Activated naive CD8-positive, alpha-beta T cell treated with anti-CD3 and anti-CD28 coated beads, Interleukin-2, amount 50 U/mL, for 24 hours (primary cell): ENCODE measurements at regions not wholly inside any gene's neighbourhood (a gene's known extent, or its start where the extent isn't known, plus 50 kb on each side); places are given as distances from the start of the nearest gene placed in this dataset.

Experiments
- ATAC-seq: fragments of 150-1000 bp; cut with Tn5 transposase; one replicate; pipeline ENCODE4 v1.10.0; 2021
- DNase-seq: peaks from one replicate; pipeline ENCODE4 v3.0.0; 2021
- H3K27ac Mint-ChIP-seq: one replicate; pipeline ENCODE4 v1.8.0; 2021; ENCODE audit warnings: mild to moderate bottlenecking, mixed read lengths
- H3K27me3 Mint-ChIP-seq: one replicate; pipeline ENCODE4 v1.8.0; 2021; ENCODE audit warnings: mixed read lengths
- H3K36me3 Mint-ChIP-seq: one replicate; pipeline ENCODE4 v1.8.0; 2021; ENCODE audit warnings: low read depth, mixed read lengths
- H3K4me1 Mint-ChIP-seq: one replicate; pipeline ENCODE4 v1.8.0; 2021; ENCODE audit warnings: mixed read lengths
- H3K4me3 Mint-ChIP-seq: one replicate; pipeline ENCODE4 v1.8.0; 2021; ENCODE audit warnings: mild to moderate bottlenecking, moderate library complexity, mixed read lengths
- H3K9me3 Mint-ChIP-seq: one replicate; pipeline ENCODE4 v1.8.0; 2021; ENCODE audit warnings: mixed read lengths

DNA sequence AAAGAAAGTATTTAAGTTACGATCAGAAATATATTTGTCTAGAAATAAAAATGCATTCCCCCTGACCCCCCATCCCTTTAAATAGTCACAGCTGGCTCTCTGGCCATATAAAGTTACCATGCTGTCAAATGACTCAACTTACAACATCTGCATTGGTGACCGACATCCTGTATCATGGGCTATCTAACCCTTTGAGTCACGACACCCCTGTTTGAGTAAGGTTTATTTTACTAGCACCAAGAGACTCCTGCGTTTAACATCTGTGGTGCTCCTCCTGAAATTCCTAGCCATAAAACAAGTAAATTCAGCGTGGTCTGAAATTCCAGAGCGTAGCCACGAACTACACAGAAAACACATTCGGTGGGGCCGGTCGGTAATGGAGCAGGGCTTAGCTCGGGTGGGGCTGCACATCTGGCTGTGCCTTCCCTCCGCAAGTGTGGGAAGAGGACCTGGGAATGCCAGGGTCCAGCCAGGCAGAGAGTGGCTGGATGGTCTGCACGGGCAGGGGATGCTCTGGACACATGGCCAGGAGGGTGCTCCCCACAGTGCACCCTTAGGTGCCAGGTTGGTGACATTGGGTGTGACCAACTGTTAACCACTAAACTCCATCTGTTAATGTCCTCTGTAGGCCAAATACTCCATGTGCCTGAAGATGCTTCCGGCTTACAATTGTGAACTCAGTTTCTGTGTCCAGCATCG, 53.0 kb upstream of the CLDN14 start:
- no peak overlapping the region for H3K27ac Mint-ChIP-seq
- no peaks in the 10 kb centered on the region for H3K27me3 Mint-ChIP-seq
- DNase-seq = no peak
- no peak for ATAC-seq
- H3K9me3 Mint-ChIP-seq = no peaks in the 10 kb centered on the region
- H3K36me3 Mint-ChIP-seq = no peaks in the 10 kb centered on the region
- no peaks in the 10 kb centered on the region for H3K4me1 Mint-ChIP-seq
- no peak overlapping the region for H3K4me3 Mint-ChIP-seq

GRCh38 chr21:36533468-36533848, 53.5 kb upstream of the CLDN14 start:
- ATAC-seq (no peak), DNase-seq (no peak)
- Mint-ChIP-seq H3K9me3 (no peaks in the 10 kb centered on the region), H3K27me3 (no peaks in the 10 kb centered on the region), H3K36me3 (no peaks in the 10 kb centered on the region), H3K27ac (no peak overlapping the region), H3K4me3 (no peak overlapping the region), H3K4me1 (no peaks in the 10 kb centered on the region)

DNA sequence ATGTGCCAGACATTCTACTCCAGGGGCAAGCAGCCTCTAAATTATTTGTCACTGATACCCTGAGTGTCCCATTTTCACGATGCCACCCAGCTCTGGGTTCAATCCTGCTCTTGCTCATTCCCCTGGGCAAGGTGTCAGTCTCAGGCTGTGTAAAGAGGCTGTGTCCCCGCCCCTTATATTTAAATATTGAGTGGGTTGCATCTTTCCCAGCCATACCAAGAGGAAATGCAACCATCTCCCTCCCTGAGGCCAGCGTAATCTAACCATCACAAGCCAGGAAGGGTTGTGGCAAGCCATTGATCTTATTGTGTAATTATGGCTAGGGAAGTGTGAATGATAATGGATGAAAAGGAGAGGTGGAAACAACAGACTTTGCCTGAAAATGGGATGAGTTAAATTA, 54.7 kb upstream of the CLDN14 start:
- no peak overlapping the region for H3K27ac Mint-ChIP-seq
- H3K27me3 Mint-ChIP-seq = no peaks in the 10 kb centered on the region
- H3K4me3 Mint-ChIP-seq = no peak overlapping the region
- ATAC-seq = no peak
- DNase-seq = no peak
- H3K4me1 Mint-ChIP-seq = no peaks in the 10 kb centered on the region
- no peaks in the 10 kb centered on the region for H3K36me3 Mint-ChIP-seq
- no peaks in the 10 kb centered on the region for H3K9me3 Mint-ChIP-seq

- no peak overlapping the region for H3K4me3 Mint-ChIP-seq
- no peak for DNase-seq
- no peaks in the 10 kb centered on the region for H3K36me3 Mint-ChIP-seq
- H3K27me3 Mint-ChIP-seq = no peaks in the 10 kb centered on the region
- no peak for ATAC-seq
- H3K9me3 Mint-ChIP-seq = no peaks in the 10 kb centered on the region
- no peaks in the 10 kb centered on the region for H3K4me1 Mint-ChIP-seq
- H3K27ac Mint-ChIP-seq = no peak overlapping the region
These were observed 55.8 kb upstream of the CLDN14 start for GRCh38 chr21:36535618-36536241.

- Mint-ChIP-seq H3K9me3 (no peaks in the 10 kb centered on the region), H3K27ac (no peak overlapping the region), H3K27me3 (peaks cover 9% of the 10 kb centered on the region), H3K4me3 (no peak overlapping the region), H3K4me1 (no peaks in the 10 kb centered on the region), H3K36me3 (no peaks in the 10 kb centered on the region)
- DNase-seq (no peak), ATAC-seq (no peak)
These were observed 58.8 kb upstream of the CLDN14 start for GRCh38 chr21:36538761-36539160.

- ATAC-seq = peak; percentile 36
- peaks cover 9% of the 10 kb centered on the region for H3K27me3 Mint-ChIP-seq
- H3K27ac Mint-ChIP-seq = no peak overlapping the region
These were observed 59.7 kb upstream of the CLDN14 start for GRCh38 chr21:36539434-36540150.

DNA sequence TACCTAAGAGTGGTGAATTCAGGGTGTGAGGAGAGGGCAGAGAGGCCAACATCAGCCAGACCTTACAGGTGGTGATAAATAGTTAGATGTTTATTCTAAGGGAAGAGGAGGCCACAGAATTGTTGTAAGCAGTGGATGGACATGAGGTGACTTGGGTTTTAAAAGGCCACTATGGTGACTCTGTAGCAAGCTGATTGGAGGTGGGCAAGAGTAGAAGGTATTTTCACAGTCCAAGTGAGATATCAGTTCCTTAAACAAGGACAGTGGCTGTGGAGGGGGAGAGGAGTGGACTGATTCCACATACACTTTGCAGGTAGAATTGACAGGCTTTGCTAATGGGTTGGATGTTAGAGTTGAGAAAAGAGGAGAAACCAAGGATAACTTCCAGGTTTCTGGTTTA, 60.8 kb upstream of the CLDN14 start:
- no peak for DNase-seq
- H3K4me1 Mint-ChIP-seq = no peaks in the 10 kb centered on the region
- no peak overlapping the region for H3K27ac Mint-ChIP-seq
- H3K9me3 Mint-ChIP-seq = no peaks in the 10 kb centered on the region
- no peak overlapping the region for H3K4me3 Mint-ChIP-seq
- peaks cover 9% of the 10 kb centered on the region for H3K27me3 Mint-ChIP-seq
- ATAC-seq = no peak
- no peaks in the 10 kb centered on the region for H3K36me3 Mint-ChIP-seq

More at GRCh38 chr21:36539434-36540150, 59.7 kb upstream of the CLDN14 start:
- no peaks in the 10 kb centered on the region for H3K9me3 Mint-ChIP-seq
- no peaks in the 10 kb centered on the region for H3K4me1 Mint-ChIP-seq
- no peak overlapping the region for H3K4me3 Mint-ChIP-seq
- no peaks in the 10 kb centered on the region for H3K36me3 Mint-ChIP-seq
- no peak for DNase-seq

DNA sequence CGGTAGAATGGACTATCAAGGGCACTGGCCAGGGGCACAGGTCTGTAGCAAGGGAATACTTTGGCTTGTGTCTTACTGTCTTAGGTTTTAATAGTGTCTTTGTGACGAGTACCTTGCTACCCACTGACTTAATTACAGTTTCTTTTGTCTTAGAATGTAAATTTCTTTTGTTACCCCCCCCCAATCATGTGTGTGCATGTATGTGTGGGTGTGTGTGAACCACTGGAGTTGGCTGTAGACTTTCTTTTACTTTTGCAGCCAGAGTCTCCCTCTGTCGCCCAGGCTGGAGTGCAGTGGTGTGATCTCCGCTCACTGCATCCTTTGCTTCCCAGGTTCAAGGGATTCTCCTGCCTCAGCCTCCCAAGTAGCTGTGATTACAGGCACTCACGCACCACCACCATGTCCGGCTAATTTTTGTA, 61.8 kb upstream of the CLDN14 start:
- H3K4me1 Mint-ChIP-seq = no peaks in the 10 kb centered on the region
- no peak overlapping the region for H3K4me3 Mint-ChIP-seq
- H3K27me3 Mint-ChIP-seq = peaks cover 14% of the 10 kb centered on the region
- no peaks in the 10 kb centered on the region for H3K36me3 Mint-ChIP-seq
- ATAC-seq (no peak), DNase-seq (no peak)
- H3K27ac Mint-ChIP-seq = no peak overlapping the region
- H3K9me3 Mint-ChIP-seq = no peaks in the 10 kb centered on the region

DNA sequence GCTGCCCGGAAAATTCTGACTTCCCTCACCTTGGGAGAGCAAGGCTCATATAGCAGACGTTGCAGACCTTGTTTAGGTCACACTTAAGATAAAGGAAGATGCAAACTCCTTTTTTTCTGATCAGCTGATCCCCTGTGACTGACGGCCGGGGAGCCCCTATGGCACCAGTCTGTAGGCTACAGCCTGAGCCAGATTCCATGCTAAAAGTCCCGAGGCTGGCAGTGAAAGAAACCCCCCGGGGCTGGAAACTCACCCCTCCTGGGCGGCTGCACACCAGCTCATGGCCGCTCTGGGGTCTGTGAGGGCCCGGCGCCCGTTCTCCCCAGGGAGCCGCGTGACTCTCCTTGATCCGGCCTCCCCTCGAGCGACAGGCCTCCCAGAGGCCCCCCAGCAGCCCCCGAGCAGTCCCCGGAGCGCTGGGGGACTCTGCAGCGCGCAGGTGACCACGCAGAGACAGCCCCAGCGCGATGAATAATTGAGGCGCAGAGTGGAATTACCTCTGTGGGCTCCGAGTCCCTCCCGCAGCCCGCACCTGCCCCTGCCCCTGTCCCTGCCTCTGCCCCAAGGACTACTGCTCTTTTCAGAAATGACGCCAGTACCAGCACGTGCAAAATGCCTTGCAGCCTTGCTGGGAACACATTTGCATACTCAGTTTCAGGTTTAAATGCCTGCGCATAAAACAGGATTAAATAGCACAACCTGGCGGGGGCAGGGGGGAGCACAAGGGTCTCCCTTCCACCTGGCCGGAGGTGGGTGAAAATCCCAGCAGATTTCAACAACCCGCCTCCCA, 62.6 kb upstream of the CLDN14 start:
- no peaks in the 10 kb centered on the region for H3K36me3 Mint-ChIP-seq
- H3K4me3 Mint-ChIP-seq = no peak overlapping the region
- DNase-seq (no peak), ATAC-seq (no peak)
- H3K9me3 Mint-ChIP-seq = no peaks in the 10 kb centered on the region
- H3K27me3 Mint-ChIP-seq = peaks cover 14% of the 10 kb centered on the region
- H3K27ac Mint-ChIP-seq = no peak overlapping the region
- no peaks in the 10 kb centered on the region for H3K4me1 Mint-ChIP-seq

- H3K4me3 Mint-ChIP-seq = no peak overlapping the region
- DNase-seq (no peak), ATAC-seq (no peak)
- H3K27me3 Mint-ChIP-seq = peaks cover 14% of the 10 kb centered on the region
- H3K36me3 Mint-ChIP-seq = no peaks in the 10 kb centered on the region
- H3K9me3 Mint-ChIP-seq = no peaks in the 10 kb centered on the region
- no peaks in the 10 kb centered on the region for H3K4me1 Mint-ChIP-seq
- no peak overlapping the region for H3K27ac Mint-ChIP-seq
These were observed 64.0 kb upstream of the CLDN14 start for GRCh38 chr21:36543924-36544323.

GRCh38 chr21:36544545-36544944, 64.6 kb upstream of the CLDN14 start:
- Mint-ChIP-seq H3K36me3 (no peaks in the 10 kb centered on the region), H3K27me3 (peaks cover 16% of the 10 kb centered on the region), H3K27ac (no peak overlapping the region), H3K4me3 (no peak overlapping the region), H3K4me1 (no peaks in the 10 kb centered on the region), H3K9me3 (no peaks in the 10 kb centered on the region)
- DNase-seq = no peak
- no peak for ATAC-seq

DNA sequence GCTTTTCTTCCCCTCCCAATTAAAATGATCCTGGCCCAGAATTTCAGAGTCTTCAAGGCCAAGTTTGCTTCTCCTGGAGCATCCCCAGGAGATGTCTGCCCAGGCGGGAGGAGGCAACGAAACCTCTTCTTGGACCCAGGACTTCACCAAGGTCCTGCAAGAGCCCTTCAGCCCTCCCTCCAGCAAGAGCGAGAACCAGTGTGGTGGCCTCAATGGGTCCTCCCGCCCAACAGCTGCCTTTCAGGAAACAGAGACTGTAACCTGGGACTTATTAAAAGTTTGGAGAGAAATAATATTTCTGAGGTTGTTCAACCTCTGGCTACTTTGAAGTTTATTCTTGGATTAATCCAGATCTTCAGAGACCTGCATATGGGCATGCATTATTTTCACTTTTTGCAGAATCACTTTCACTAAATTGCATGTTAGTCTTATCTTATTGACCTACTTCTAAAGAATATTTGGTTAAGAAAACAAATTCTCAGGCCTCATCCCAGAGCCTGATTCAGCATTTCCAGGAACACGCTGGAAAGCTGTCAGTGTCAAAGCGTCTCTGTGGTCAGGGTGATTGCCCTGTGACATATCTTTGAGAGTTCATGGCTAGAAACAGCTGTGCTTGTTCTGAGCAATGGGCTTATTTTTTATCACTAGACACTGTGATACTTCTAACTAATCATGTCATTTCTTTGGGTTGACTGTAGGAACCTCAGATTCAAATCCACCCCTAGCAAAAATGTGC, 66.0 kb upstream of the CLDN14 start:
- no peaks in the 10 kb centered on the region for H3K9me3 Mint-ChIP-seq
- DNase-seq (no peak), ATAC-seq (no peak)
- H3K27ac Mint-ChIP-seq = no peak overlapping the region
- H3K27me3 Mint-ChIP-seq = peaks cover 16% of the 10 kb centered on the region
- H3K36me3 Mint-ChIP-seq = no peaks in the 10 kb centered on the region
- no peaks in the 10 kb centered on the region for H3K4me1 Mint-ChIP-seq
- H3K4me3 Mint-ChIP-seq = no peak overlapping the region

DNA sequence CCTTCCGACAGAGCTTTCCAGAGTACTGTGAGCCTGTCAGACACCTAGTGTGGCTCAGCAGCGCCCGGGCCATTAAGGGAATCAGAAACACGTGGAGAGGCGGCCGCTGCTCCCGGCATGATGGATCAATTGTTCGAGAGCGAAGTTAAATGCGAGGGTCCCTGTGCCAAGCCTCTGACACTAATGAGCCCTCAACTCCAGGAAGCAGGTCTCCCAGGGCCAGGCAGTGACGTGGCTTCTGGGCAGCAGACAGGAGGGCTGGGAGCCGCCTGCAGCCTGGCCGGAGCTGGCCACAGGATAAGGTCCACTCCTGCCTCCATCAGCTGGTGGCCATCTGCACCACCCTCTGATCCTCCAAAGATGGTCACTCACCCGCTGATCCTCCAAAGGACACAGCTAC, 67.5 kb upstream of the CLDN14 start:
- Mint-ChIP-seq H3K27ac (no peak overlapping the region), H3K36me3 (no peaks in the 10 kb centered on the region), H3K9me3 (no peaks in the 10 kb centered on the region), H3K27me3 (peaks cover 10% of the 10 kb centered on the region), H3K4me3 (no peak overlapping the region), H3K4me1 (no peaks in the 10 kb centered on the region)
- DNase-seq (no peak), ATAC-seq (no peak)

GRCh38 chr21:36548866-36549265, 68.9 kb upstream of the CLDN14 start:
- Mint-ChIP-seq H3K27me3 (peaks cover 7% of the 10 kb centered on the region), H3K27ac (no peak overlapping the region), H3K36me3 (no peaks in the 10 kb centered on the region), H3K9me3 (no peaks in the 10 kb centered on the region), H3K4me3 (no peak overlapping the region), H3K4me1 (no peaks in the 10 kb centered on the region)
- ATAC-seq = no peak
- DNase-seq = no peak
